ENCODE measurements at regions not wholly inside any gene's neighbourhood (a gene's known extent, or its start where the extent isn't known, plus 50 kb on each side); places are given as distances from the start of the nearest gene placed in this dataset.

- TF ChIP-seq CTCF (IDR thresholded peaks at IDR 0.05) (no peak), POLR2A (IDR thresholded peaks at IDR 0.05) (no peak), EP300 (IDR thresholded peaks at IDR 0.05) (no peak)
These were observed 161.1 kb upstream of the ATP10A start for GRCh38 chr15:26024241-26024640.
